Embryonic facial prominence (tissue), 1 donor: ENCODE measurements at regions not wholly inside any gene's neighbourhood (a gene's known extent, or its start where the extent isn't known, plus 50 kb on each side); places are given as distances from the start of the nearest gene placed in this dataset.
A peak's percentile ranks its signal among the peaks of the same experiment; 100 is the strongest.

Source experiments
- DNase-seq: peaks from one replicate; pipeline ENCODE4 v3.0.0-alpha.2; 2016; ENCODE audit errors: extremely low spot score

DNA sequence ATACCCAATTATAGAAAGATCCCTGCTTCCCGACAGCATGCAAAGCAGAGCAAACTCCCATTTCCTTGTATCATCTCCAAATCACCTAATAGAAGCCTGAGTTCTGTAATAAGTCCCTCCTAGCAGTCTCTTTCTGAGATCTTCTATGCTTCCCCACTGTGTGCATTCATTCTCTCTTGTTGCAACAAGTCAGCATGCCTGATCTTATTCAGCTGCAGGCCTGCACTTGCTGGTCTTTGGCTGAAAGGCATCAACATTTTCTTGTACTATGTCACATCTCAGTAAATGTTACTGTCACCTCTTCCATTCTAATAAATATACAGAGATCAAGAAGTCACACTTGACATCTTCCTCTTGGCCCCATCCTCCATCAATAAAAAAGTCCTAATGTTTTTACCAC, 449.9 kb upstream of the MEX3C start:
- no peak for DNase-seq

DNA sequence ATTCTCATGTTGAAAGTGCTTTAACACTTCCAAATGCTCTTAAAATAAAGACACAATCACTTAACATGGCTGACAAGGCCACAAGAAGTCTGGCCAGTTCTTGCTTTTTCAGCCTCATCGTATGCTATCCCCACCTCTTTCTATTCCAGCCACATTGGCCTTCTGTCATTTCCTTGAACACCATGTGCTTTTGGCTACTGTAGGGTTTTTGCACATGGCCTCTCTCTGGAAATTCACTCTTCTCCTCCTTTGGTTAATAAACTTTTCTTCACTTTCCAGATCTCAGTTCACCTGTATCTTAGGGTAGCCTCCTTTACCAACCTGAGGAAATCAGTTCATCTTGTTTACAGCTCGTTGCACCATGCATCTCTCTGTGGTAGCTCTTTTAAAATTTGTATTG, 450.5 kb upstream of the MEX3C start:
- DNase-seq: no peak

DNA sequence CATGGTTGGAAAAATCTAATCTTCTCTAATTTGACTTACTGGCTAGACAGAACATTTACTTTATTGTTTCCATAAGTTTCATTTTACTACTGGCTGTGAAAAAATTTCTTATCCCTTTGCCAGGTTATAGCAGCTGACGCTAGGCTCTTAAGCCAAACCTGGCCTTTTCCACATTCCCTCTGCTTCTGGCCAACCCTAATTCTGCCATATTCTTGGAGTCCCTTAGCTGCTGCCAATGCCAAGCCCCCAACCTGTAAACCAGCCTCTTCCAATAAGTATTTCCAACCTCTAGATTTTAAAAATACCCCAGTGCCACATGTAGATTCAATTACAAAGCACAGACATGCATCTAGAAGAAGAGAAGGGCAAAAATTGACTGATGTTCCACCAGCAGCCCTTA, 452.3 kb upstream of the MEX3C start:
- DNase-seq: no peak

DNA sequence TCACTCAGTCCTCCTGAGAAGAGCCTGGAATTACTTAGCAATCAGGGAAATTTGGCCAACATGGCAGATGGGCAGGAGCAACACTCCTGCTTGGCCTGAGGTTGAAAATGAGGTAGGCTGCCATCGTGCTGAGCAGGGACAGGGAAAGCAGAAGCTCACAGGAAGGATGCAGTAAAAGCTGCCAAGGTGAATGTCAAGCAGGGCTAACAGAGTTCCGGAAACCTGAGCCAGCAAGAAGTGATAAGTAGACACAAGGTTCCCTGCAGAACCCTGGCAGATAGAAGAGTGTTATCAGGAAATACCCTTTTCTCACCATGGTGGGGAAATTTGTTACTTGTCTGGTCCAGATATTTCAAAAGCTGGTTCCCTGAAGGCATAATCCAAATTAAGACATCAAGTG, 454.3 kb upstream of the MEX3C start:
- no peak for DNase-seq

DNA sequence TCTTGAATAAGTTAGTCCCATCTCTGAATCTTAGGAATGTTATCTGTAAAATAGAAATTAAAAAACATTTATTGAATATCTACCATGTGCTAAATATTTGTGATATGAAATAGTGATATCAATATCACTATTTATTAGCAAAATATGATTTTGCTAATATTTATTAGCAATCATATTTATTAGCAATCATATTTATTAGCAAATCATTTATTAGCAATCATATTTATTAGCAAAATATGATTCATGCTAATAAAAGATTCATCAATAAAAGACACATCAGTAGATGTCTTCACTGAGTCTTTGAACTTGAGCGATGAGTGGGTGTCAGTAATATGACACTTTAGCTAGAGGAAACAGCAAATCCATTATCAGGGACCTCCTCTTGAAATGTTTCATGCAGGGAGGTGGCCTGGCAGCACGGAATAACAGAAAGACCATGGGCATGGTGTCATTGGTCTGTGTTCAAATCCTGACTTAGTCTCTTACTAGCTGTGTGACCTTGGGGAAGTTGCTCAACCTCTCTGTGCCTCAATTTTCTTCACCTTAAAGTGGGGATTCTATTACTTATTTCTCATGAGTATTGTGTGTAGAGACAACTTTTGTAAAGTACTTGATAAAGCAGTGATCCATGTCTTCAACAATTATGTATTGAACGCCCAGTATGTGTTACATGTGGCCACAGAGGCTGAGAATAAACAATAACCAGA, 456.2 kb upstream of the MEX3C start:
- DNase-seq: no peak

DNA sequence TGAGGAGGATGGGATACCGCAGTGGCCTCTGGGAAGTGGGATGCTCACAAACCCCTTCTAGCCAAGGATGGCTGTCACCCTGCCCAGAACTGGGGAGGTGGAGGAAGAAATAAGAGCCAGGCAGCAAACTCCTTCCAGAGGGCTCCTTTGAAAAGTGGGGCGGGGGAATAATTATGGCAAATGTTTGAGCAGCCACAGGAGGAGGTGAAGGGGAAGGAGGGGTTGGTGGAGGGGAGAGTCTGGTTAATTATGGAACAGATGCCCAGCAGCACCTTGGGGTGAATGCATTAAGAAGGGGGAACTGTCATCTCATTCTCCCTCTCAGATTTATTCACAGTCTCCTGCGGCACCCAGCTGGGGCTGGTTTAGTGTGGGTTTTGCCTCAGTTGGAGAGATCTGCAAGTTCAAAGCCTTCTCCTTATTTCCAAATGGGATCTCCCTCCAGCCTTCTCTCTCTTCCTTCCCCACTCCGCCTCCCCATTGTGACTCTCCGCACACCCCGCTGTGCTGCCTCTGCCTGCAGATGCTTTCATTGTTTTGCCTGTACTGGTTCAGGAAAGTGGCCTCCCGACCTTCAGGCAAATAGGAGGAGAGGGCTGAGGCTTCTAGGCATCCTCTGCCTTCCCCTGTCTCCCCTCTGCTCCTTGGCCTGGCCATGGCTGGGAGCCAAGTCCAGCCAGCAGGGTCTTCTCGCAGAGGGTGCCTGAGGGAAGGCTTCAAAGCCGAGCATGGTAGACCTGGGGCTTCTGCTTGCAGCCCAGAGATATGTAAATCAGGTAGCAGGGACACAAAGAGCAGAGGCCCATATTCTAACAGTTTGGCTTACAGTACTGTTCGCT, 457.2 kb upstream of the MEX3C start:
- DNase-seq: no peak

DNA sequence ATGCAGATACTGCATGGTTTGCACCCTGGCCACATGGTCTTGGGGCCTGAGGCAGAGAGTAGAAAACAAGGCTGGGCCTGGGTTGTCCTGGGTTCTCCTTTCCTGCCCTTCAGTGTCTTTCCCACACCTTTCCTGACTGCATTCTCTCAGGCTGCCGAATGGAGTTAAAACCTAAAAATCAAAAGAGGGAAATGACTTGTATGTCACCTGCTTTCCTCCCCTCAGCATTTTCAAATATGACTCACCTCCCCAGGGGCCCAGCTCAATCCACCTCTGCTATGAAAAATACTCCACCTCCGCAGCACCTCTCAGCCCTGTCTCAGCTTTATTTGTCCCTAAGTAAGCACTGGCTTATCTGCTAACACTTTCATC, 457.8 kb upstream of the MEX3C start:
- no peak for DNase-seq

DNA sequence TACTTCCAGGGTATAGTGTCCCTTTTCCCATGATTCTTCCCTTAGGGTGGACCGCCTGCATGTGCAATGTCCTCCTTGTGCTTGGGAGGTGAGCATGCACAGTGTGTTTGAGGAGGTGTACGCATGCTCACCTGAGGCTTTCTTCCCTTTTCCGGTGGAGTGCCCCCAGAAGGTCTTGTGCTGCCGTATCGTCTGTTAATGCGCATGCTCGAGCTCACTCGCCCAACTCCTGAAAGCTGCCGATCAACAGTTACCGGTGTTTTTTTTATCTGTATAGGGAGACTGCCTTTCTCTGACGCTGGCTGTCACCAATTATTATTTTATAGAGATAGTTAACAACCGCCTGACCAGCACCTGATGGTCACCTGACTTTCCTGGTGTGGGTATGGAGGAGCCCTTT, 458.8 kb upstream of the MEX3C start:
- no peak for DNase-seq

DNA sequence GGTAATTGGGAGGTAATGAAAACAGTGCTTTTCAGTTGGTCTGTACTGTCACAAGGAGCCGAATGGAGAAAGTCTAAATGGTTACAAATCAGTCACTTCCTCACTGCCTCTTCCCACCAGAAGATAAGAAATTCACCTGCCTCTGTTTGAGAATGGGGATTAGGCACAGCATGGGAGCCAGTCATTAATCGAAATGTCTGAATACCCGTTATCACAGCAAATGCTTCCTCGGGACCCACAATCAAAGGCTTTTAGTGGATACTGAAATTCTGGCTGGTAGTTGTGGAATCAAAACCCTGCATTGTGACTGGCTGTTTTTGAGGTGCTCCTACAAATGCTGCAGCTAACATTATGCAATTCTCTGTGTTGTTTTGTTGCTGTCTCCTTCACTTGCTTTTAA, 461.0 kb upstream of the MEX3C start:
- DNase-seq: no peak

DNA sequence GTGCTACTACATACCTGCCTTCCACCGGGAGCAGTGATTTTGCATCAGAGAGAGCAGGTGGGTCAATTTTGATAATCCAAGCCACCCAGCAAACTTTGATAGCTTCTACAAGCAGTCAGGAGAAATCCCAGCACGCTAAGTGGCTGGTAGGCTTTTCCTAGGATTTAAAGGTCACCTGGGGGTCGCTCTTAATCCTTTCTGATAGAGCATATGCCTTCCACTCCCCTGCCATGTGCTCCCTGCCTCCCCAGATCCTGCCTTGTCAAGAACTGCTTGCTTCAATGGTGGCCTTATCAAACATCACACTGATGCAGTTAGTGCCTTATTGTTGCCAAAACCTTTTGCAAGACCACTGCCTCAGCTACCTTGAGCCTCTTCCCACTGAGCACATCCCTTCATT, 462.3 kb upstream of the MEX3C start:
- no peak for DNase-seq

DNA sequence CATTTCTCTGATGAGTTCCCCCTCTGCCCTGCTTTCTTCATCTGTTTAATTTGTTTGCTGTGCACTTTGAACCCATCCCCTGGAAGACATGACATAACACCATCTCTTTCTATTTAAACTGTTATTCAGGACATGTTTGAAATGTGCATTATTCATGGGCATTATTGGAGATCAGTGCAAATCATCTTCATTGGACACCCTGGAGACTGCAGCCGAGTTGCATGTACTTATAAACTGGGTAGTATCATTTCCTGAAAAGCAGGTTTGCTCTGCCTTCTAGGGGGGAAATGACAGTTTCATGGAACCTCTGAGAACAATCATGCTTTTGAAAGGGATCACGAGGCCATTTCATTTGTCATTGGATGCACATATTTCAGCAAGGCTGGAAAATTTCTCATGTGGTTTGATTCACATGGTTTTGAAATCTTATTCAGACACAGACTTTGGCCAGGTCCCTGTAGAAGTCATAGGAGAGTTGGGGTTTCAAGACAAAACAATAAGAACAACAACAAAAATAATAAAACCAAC, 462.8 kb upstream of the MEX3C start:
- DNase-seq: no peak

DNA sequence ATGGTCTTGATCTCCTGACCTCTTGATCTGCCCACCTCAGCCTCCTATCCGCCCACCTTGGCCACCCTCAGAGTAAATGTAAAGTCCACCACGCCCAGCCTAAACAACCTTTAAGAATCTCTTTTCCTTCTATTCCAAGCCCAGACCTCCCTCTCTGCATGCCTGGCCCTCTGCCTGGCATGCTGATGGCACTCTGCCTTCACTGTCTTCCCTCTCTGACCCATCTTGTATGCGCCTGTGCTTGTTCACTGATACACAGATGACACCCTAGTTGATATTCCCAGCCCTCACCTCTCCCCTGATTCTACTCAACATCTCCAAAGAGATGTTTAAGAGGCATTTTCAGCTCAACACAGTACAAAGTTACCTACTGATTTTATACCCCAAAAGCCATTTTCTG, 466.8 kb upstream of the MEX3C start:
- no peak for DNase-seq

DNA sequence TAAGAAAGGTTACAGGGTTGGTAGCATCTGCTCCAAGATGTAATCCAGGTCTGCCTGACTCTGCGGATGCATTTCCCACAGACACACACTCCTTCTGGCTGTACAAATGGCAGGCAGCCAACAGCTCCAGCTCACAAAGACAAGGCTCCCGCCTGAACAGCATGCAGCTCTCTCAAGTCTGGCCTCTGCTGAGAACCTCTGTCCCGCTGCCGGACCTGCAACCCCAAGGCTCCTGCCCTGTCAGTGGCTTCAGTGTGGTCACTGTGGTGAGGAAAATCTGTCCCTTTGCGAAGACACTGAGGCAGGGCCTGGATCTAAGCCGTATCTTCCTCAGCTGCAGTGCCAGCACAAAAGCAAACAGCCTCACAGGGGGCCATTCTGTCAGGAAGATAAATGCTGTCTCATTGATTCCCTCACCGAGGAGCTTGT, 469.3 kb upstream of the MEX3C start:
- no peak for DNase-seq

DNA sequence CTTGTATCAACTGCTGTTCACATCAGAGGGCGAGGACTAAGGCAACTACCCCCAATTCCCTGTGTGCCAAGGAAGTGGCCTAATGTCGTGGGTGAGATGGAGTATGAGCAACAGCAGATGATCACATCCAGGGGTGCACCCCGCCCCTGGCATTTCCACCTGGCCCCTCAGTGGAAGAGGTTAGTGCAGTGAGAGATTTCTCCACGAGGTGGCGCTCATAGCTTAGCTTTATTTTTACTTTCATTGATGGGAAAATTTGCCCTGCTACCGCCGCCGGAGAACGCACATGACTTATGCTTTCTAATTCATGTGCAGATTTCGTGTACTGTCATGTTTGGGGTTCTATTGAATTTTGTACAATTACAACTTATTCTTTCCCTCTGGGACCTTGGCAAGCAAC, 470.6 kb upstream of the MEX3C start:
- peak; percentile 22 for DNase-seq

DNA sequence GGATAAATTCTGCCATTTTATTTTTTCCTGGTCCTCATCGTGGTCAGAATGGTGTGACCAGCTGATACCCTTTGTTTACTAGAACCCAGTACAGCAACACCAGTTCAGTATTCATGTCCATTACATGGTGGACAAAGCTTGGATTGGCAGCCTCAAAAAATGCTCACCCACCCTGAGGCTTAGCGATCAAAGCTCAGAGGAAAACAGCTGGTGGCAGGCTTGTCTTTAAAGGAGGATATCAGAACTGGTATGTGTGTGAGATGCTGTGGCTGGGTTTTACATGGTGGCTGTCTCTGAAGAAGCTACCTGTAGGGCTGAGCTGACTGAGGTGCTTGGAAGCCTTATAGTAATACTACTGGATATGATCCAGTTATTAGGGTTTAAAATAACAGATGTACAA, 471.1 kb upstream of the MEX3C start:
- no peak for DNase-seq

DNA sequence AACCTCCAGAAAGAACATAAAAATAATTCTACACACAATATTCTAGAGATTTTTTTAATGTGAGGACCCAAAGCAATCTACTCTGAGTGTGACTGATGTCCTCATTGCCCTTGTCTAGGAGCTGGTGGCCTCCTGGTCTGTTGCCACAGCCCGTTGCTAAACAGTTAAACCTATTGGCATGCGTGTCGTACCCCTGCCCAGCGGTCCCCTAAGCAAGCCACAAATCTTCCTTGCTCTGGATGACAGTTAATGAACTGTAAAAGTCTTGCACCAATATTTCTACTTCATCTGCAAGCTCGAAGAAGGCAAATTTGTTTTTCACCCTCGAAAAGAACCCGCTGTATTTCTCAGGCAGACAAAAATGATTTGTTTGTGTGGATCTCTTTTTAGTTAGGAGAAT, 489.1 kb upstream of the MEX3C start:
- DNase-seq: no peak

DNA sequence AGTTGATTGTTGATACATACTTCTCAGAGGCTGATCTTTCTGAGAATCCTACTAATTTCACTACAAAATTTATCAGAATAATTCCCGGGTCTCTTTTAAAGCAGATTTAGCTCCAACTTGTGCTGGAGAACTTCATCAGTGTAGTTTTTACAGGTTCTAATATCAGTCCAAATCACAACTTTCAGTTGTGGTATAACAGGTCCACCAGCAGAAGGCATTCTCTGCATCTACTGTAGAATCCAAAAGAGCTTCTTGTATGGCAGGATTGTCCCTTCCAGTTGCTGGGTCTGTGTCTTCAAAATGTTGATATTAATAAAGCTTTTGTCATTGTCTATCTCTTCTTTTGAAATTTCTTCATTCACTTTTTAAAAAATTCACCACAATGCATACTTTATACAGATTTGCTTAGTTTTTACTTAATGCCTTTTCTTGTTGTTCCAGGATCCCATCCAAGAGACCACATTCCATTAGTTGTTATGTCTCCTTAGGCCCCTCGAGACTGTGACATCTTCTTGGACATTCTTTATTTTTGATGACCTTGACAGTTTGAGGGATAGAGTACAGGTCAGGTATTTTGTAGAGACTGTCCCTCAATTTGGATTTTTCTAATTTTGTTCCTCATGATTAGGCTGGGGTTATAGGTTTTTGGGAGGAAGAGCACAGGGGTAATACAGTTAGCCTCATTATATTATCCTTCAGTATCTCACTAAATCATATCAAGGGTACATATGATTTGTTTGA, 490.5 kb upstream of the MEX3C start:
- no peak for DNase-seq

DNA sequence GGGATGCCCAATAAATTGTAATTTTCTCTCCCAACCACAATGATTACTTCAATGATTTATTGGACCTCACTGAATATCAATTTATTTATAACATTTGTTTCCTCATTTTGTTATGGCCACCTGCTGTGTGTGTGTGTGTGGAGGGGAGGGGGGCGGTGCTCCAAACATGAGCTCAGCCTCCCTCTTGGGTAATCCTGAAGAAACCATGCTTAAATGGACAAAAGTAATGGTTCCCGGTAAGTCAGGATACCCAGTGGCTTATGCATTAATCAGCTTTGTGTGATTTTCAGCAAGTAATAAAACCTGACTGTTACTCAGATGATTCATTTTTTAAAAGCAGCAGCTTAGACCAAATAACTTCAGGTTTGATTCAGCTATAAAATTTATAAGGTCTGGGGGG, 495.1 kb upstream of the MEX3C start:
- no peak for DNase-seq

DNA sequence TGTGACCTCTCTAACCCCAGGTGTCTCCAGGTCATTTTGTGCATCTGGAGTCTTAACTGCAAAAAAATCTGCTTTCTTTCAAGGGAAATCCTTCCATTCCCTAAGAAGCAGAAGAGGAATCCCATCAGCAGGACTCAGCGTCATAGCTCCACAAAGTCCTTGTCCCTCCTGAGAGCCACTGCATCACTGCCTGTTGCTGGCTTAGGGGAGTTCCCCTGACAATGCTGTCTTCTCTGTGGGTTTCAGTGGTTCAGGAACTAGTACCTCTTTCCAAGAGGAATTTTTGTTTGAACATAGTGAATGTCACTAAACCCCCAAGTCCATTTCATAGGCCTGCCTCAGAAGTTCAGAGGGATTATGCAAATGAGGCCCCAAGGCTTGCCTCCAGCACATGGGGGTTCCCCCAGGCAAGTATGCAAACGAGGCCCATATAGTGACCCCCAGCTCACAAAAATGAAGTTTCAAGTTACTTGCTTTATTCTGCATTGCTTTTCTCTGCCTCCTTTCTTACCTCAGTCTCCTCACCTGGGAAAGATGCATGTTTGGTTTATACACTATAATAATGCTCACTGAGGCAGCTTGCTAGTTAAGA, 513.9 kb upstream of the MEX3C start:
- DNase-seq: no peak

DNA sequence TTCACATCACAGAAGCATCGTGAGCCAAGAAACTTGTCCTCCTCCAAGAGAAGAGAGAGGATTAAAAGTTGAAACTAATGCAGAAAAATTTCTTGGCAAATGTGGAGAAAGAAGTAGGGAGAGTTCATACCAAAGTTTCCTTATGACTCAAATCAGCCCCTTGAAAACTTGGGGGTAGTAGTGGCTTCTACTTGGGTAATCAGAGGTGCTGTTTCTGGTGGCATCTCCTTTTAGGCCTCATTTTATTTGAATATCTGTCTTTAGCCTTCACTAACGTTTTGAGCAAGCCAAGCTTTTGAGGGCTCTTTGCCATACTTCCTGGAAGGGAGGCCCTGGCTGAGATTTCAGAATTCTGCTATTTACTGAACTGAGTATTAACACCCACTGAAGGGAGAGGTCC, 515.3 kb upstream of the MEX3C start:
- DNase-seq: no peak

DNA sequence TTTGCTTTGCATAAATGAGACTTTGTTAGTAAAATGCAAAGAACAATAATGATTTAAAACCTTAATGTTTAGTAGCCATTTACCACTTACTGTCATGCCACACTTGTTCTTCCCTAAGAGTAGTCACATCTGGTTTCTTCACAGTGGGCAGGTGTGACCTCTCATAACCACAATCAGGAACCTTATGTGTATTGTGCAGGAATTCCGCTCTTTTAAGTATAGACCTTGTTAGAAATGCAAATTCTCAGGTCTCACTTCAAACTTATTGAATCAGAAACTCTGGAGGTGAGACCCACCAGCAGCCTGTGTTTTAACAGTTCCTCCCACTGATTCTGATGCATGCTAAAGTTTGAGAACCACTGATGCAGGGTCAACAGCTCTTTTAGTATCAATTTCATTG, 518.8 kb upstream of the MEX3C start:
- no peak for DNase-seq

DNA sequence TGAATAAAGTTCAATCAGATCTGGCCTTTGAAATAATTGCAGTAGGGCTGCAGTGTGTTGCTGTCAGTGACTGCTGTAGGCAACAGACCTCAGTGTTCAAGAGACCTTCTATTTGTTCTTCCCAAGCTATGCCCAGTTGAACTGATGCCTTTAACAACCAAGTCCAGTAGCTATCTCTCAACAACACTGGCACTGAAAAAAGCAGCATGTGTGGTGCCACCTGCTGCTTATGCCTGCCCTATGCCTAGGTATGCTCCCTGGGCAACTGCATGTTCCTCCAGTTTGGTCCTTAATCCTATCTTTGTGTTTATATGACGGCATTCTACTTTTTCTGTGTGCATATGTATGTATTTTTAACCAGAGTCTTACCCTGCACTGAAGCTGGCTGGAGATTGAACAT, 523.9 kb upstream of the MEX3C start:
- DNase-seq: no peak
